ENCODE measurements at regions not wholly inside any gene's neighbourhood (a gene's known extent, or its start where the extent isn't known, plus 50 kb on each side); places are given as distances from the start of the nearest gene placed in this dataset.

GRCh38 chr12:126768517-126768916 is 1498.5 kb upstream of the TMEM132C start:
- TF ChIP-seq GATA2 (IDR thresholded peaks at IDR 0.05; ENCODE audit: low read depth, low read length) (no peak), GATA3 (IDR thresholded peaks at IDR 0.05; ENCODE audit: low read depth, low read length) (no peak)

Data from SH-SY5Y (cell line).